Esophagus muscularis mucosa (tissue), 3 donors: ENCODE measurements at regions not wholly inside any gene's neighbourhood (a gene's known extent, or its start where the extent isn't known, plus 50 kb on each side); places are given as distances from the start of the nearest gene placed in this dataset.
"Not testable (repeated sequence)": the region's sequence is repeated elsewhere in the genome, so short reads cannot be mapped to it uniquely, and the experiment has no call there.

Source experiments
- POLR2A ChIP-seq: fragments of 450-650 bp; IDR thresholded peaks from one replicate; pipeline ENCODE4 v1.6.1; 2017; ENCODE audit warnings: antibody characterized with exemption, moderate library complexity, mild to moderate bottlenecking, low read depth
- TF ChIP-seq, protein P1 (sequence below), 3 experiments: fragments of 200-600 bp in 2 of 3; fragments of 450-650 bp in 1 of 3; sonication (generic) in 2 of 3; IDR thresholded peaks; one replicate each; pipeline ENCODE4 v1.5.1; 2017 to 2019; ENCODE audit warnings: antibody characterized with exemption in 3 of 3, mild to moderate bottlenecking in 2 of 3, moderate library complexity in 1 of 3

DNA sequence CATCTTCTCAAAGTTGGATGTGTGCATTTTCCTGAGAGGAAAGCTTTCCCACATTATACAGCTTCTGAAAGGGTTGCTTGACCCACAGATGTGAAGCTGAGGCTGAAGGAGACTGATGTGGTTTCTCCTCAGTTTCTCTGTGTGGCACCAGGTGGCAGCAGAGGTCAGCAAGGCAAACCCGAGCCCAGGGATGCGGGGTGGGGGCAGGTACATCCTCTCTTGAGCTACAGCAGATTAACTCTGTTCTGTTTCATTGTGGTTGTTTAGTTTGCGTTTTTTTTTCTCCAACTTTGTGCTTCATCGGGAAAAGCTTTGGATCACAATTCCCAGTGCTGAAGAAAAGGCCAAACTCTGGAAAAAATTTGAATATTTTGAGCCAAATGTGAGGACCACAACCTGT lies 360.2 kb downstream of the OR4F29 start:
- TF ChIP-seq POLR2A = not testable (repeated sequence)
- TF ChIP-seq, protein P1, sequence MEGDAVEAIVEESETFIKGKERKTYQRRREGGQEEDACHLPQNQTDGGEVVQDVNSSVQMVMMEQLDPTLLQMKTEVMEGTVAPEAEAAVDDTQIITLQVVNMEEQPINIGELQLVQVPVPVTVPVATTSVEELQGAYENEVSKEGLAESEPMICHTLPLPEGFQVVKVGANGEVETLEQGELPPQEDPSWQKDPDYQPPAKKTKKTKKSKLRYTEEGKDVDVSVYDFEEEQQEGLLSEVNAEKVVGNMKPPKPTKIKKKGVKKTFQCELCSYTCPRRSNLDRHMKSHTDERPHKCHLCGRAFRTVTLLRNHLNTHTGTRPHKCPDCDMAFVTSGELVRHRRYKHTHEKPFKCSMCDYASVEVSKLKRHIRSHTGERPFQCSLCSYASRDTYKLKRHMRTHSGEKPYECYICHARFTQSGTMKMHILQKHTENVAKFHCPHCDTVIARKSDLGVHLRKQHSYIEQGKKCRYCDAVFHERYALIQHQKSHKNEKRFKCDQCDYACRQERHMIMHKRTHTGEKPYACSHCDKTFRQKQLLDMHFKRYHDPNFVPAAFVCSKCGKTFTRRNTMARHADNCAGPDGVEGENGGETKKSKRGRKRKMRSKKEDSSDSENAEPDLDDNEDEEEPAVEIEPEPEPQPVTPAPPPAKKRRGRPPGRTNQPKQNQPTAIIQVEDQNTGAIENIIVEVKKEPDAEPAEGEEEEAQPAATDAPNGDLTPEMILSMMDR (IDR thresholded peaks at IDR 0.05) = not testable (repeated sequence)
